ENCODE measurements at regions not wholly inside any gene's neighbourhood (a gene's known extent, or its start where the extent isn't known, plus 50 kb on each side); places are given as distances from the start of the nearest gene placed in this dataset.

GRCh38 chr1:94677087-94677486, 135.5 kb upstream of the F3 start:
- TF ChIP-seq CTCF (optimal IDR thresholded peaks at IDR 0.05 in 1 of 3, IDR thresholded peaks at IDR 0.05 in 1 of 3, conservative IDR thresholded peaks at IDR 0.05 in 1 of 3; ENCODE audit: extremely low read depth in 1 of 3, insufficient read depth in 2 of 3, low read length in 3 of 3) (no peak), EZH2 (IDR thresholded peaks at IDR 0.05; ENCODE audit: low read length) (no peak)
